HUDEP-2 (cell line): ENCODE measurements at regions not wholly inside any gene's neighbourhood (a gene's known extent, or its start where the extent isn't known, plus 50 kb on each side); places are given as distances from the start of the nearest gene placed in this dataset.

Experiments
- DNase-seq, 76 experiments: peaks; one replicate each; lab custom pipeline; 2025; ENCODE audit not compliant: unreplicated experiment in 76 of 76; lab: John Stamatoyannopoulos, UW

- DNase-seq = no peak
Observed at GRCh38 chr18:29156531-29156930, 979.6 kb upstream of the CDH2 start.

- DNase-seq = no peak
Observed at GRCh38 chr18:29154758-29155725, 978.1 kb upstream of the CDH2 start.

GRCh38 chr18:29154196-29154757 is 977.3 kb upstream of the CDH2 start:
- DNase-seq = no peak

GRCh38 chr18:29153091-29153490 is 976.2 kb upstream of the CDH2 start:
- peak in 2 of 76 experiments; percentile 1 for DNase-seq

- DNase-seq = no peak
Observed at GRCh38 chr18:29147944-29148343, 971.0 kb upstream of the CDH2 start.

GRCh38 chr18:29146068-29146467 is 969.1 kb upstream of the CDH2 start:
- DNase-seq = no peak

- no peak for DNase-seq
Observed at GRCh38 chr18:29140590-29140989, 963.7 kb upstream of the CDH2 start.

- DNase-seq = no peak
Observed at GRCh38 chr18:29137773-29138495, 961.0 kb upstream of the CDH2 start.

- no peak for DNase-seq
Observed at GRCh38 chr18:29123706-29124530, 947.0 kb upstream of the CDH2 start.

- DNase-seq = no peak
Observed at GRCh38 chr18:29104671-29105070, 927.7 kb upstream of the CDH2 start.

- no peak for DNase-seq
Observed at GRCh38 chr18:29104227-29104626, 927.3 kb upstream of the CDH2 start.

GRCh38 chr18:29096079-29096770 is 919.3 kb upstream of the CDH2 start:
- DNase-seq = no peak

- no peak for DNase-seq
Observed at GRCh38 chr18:29087616-29088246, 910.8 kb upstream of the CDH2 start.

GRCh38 chr18:29084120-29084519 is 907.2 kb upstream of the CDH2 start:
- no peak for DNase-seq

- no peak for DNase-seq
Observed at GRCh38 chr18:29083545-29083944, 906.6 kb upstream of the CDH2 start.

GRCh38 chr18:29080946-29081345 is 904.0 kb upstream of the CDH2 start:
- no peak for DNase-seq

- no peak for DNase-seq
Observed at GRCh38 chr18:29078273-29078672, 901.3 kb upstream of the CDH2 start.

GRCh38 chr18:29077344-29077743 is 900.4 kb upstream of the CDH2 start:
- no peak for DNase-seq

- no peak for DNase-seq
Observed at GRCh38 chr18:29076645-29077044, 899.7 kb upstream of the CDH2 start.

- no peak for DNase-seq
Observed at GRCh38 chr18:29074147-29074546, 897.2 kb upstream of the CDH2 start.
